Osteocyte (in vitro differentiated cells): ENCODE measurements at regions not wholly inside any gene's neighbourhood (a gene's known extent, or its start where the extent isn't known, plus 50 kb on each side); places are given as distances from the start of the nearest gene placed in this dataset.
"Not testable (repeated sequence)": the region's sequence is repeated elsewhere in the genome, so short reads cannot be mapped to it uniquely, and the experiment has no call there.

Experiments
- DNase-seq: peaks from one replicate; pipeline ENCODE4 v3.0.0; 2021; ENCODE audit warnings: mixed read lengths; ENCODE audit not compliant: unreplicated experiment; ENCODE audit errors: extremely low spot score
- H3K27ac Mint-ChIP-seq: one replicate; pipeline ENCODE4 v1.8.0; 2021; ENCODE audit warnings: mild to moderate bottlenecking, mixed read lengths; ENCODE audit not compliant: unreplicated experiment
- H3K27me3 Mint-ChIP-seq: one replicate; pipeline ENCODE4 v1.8.0; 2021; ENCODE audit warnings: mixed read lengths; ENCODE audit not compliant: unreplicated experiment
- H3K36me3 Mint-ChIP-seq: one replicate; pipeline ENCODE4 v1.8.0; 2021; ENCODE audit warnings: mixed read lengths; ENCODE audit not compliant: unreplicated experiment
- H3K4me1 Mint-ChIP-seq: one replicate; pipeline ENCODE4 v1.8.0; 2021; ENCODE audit warnings: mixed read lengths; ENCODE audit not compliant: unreplicated experiment
- H3K4me3 Mint-ChIP-seq: one replicate; pipeline ENCODE4 v1.8.0; 2021; ENCODE audit warnings: mild to moderate bottlenecking, moderate library complexity, mixed read lengths; ENCODE audit not compliant: unreplicated experiment
- H3K9me3 Mint-ChIP-seq: one replicate; pipeline ENCODE4 v1.8.0; 2021; ENCODE audit warnings: mixed read lengths; ENCODE audit not compliant: unreplicated experiment
- CTCF ChIP-seq: fragments of 200-600 bp; sonication (generic); IDR thresholded peaks from 2 replicates; pipeline ENCODE4 v1.5.0; 2021; ENCODE audit warnings: antibody characterized with exemption, mild to moderate bottlenecking, moderate library complexity

DNA sequence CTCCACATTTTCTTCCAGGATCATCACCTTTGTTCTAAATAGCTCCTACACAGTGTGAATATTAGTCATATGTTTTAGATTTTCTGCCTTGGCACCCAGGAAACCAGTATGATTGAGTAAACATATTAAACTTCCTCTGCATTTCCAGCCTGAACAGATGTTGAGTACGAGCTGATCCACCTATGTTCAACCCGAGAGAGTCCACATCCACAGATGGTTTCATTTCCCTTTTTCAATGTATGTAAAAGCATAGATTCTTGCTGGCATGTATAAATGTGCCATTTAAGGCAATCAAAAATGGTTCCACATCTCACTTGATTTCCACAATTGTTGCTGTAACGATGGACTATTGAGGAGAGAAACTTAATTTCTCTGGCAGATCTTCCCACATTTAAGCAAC lies 74.2 kb downstream of the ZNF716 start:
- not testable (repeated sequence) for H3K4me1 Mint-ChIP-seq, H3K36me3 Mint-ChIP-seq, H3K27ac Mint-ChIP-seq, H3K27me3 Mint-ChIP-seq, DNase-seq, H3K4me3 Mint-ChIP-seq
- H3K9me3 Mint-ChIP-seq = peaks cover 63% of the 10 kb centered on the region

- TF ChIP-seq CTCF = no peak
- Mint-ChIP-seq H3K36me3 (no peaks in the 10 kb centered on the region), H3K27ac (no peak overlapping the region), H3K4me3 (no peak overlapping the region), H3K9me3 (peaks cover 56% of the 10 kb centered on the region), H3K27me3 (no peaks in the 10 kb centered on the region), H3K4me1 (no peaks in the 10 kb centered on the region)
- no peak for DNase-seq
Measured at GRCh38 chr7:57529931-57530330, 80.0 kb downstream of the ZNF716 start.

GRCh38 chr7:57540634-57541033 lies 90.7 kb downstream of the ZNF716 start:
- H3K27ac Mint-ChIP-seq, DNase-seq, H3K27me3 Mint-ChIP-seq, H3K4me1 Mint-ChIP-seq, H3K4me3 Mint-ChIP-seq, H3K36me3 Mint-ChIP-seq: not testable (repeated sequence)
- peaks cover 37% of the 10 kb centered on the region for H3K9me3 Mint-ChIP-seq

DNA sequence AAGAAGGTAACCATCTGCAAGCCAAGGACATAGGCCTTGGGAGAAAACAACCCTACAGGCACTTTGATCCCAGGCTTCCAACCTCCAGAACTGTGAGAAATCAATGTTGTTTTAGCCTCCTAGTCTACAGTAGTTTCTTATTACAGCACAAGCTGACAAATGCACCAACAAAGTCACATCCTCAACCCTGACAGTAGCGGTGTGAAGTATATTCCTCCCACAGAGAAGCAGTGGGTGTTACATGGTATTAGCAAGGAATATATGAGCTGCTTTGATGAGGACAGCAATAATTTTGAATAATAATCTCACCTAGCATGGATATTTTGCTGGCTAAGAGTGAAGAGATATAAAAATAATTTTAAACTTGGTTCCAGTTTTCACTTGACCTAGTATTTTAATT lies 92.4 kb downstream of the ZNF716 start:
- not testable (repeated sequence) for H3K4me1 Mint-ChIP-seq, H3K36me3 Mint-ChIP-seq, H3K4me3 Mint-ChIP-seq, H3K27me3 Mint-ChIP-seq, DNase-seq, H3K27ac Mint-ChIP-seq
- peaks cover 38% of the 10 kb centered on the region for H3K9me3 Mint-ChIP-seq

- H3K4me1 Mint-ChIP-seq, H3K27ac Mint-ChIP-seq, H3K4me3 Mint-ChIP-seq, H3K36me3 Mint-ChIP-seq, DNase-seq, H3K27me3 Mint-ChIP-seq: not testable (repeated sequence)
- H3K9me3 Mint-ChIP-seq = peaks cover 61% of the 10 kb centered on the region
Measured at GRCh38 chr7:57547351-57547750, 97.4 kb downstream of the ZNF716 start.

GRCh38 chr7:57549961-57550360 lies 100.0 kb downstream of the ZNF716 start:
- peaks cover 60% of the 10 kb centered on the region for H3K9me3 Mint-ChIP-seq
- not testable (repeated sequence) for H3K27ac Mint-ChIP-seq, H3K4me3 Mint-ChIP-seq, H3K4me1 Mint-ChIP-seq, DNase-seq, H3K36me3 Mint-ChIP-seq, H3K27me3 Mint-ChIP-seq

DNA sequence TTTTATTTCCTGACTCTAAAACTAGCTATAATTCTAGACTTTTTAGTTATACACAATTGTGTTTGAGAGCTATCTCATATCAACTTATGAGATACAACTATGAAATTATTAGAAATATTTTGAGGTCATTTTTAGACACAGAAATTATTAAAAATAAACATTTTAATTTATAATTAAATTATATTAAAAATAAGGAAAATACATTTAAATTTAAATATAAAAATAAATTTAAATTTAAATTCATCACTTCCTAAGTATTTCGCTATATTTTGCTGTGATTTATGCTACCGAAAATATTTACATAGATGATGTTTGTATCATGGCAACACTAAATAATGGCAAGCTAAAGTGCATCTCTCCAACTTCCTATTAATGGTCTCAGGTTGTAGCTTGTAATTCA lies 105.7 kb downstream of the ZNF716 start:
- H3K27me3 Mint-ChIP-seq, H3K27ac Mint-ChIP-seq, H3K4me3 Mint-ChIP-seq, H3K36me3 Mint-ChIP-seq, H3K4me1 Mint-ChIP-seq, DNase-seq: not testable (repeated sequence)
- H3K9me3 Mint-ChIP-seq = peaks cover 51% of the 10 kb centered on the region

GRCh38 chr7:57579454-57579853 lies 129.5 kb downstream of the ZNF716 start:
- H3K9me3 Mint-ChIP-seq = peaks cover 43% of the 10 kb centered on the region
- TF ChIP-seq CTCF = no peak
- no peaks in the 10 kb centered on the region for H3K36me3 Mint-ChIP-seq
- H3K4me1 Mint-ChIP-seq = no peaks in the 10 kb centered on the region
- H3K27me3 Mint-ChIP-seq = no peaks in the 10 kb centered on the region
- peak; percentile 75 for DNase-seq
- H3K4me3 Mint-ChIP-seq = no peak overlapping the region
- H3K27ac Mint-ChIP-seq = no peak overlapping the region
